ENCODE measurements at regions not wholly inside any gene's neighbourhood (a gene's known extent, or its start where the extent isn't known, plus 50 kb on each side); places are given as distances from the start of the nearest gene placed in this dataset.
"Not testable (repeated sequence)": the region's sequence is repeated elsewhere in the genome, so short reads cannot be mapped to it uniquely, and the experiment has no call there.

DNA sequence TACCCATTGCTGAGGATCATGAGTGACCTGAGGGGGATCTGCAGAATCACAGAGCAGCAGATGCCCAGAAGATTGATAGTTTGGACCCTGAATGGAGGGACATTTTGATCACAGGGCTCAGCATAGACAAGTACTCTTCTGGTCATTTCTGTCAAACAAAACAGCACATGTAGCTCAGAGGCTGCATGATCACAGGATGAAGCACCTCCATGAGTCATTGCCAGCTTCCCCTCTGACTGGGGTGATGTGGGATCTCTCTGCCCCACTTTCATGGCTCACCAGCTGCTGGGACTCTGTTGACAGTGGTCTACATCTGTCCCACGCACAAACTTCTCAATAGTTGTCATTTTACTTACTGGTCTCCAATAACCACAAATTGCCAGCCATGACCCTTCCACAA lies 264.1 kb downstream of the RPIA start:
- H3K4me3 ChIP-seq (ENCODE audit: low read depth, low read length) = no peak overlapping the region
- TF ChIP-seq, protein P1, sequence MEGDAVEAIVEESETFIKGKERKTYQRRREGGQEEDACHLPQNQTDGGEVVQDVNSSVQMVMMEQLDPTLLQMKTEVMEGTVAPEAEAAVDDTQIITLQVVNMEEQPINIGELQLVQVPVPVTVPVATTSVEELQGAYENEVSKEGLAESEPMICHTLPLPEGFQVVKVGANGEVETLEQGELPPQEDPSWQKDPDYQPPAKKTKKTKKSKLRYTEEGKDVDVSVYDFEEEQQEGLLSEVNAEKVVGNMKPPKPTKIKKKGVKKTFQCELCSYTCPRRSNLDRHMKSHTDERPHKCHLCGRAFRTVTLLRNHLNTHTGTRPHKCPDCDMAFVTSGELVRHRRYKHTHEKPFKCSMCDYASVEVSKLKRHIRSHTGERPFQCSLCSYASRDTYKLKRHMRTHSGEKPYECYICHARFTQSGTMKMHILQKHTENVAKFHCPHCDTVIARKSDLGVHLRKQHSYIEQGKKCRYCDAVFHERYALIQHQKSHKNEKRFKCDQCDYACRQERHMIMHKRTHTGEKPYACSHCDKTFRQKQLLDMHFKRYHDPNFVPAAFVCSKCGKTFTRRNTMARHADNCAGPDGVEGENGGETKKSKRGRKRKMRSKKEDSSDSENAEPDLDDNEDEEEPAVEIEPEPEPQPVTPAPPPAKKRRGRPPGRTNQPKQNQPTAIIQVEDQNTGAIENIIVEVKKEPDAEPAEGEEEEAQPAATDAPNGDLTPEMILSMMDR (conservative IDR thresholded peaks at IDR 0.05; ENCODE audit: low read depth, low read length) = no peak
- DNase-seq (ENCODE audit: low read depth) = no peak

GRCh38 chr2:88959480-88960204 lies 268.2 kb downstream of the RPIA start:
- peak; percentile 33 for DNase-seq (ENCODE audit: low read depth)
- TF ChIP-seq, protein P1 (conservative IDR thresholded peaks at IDR 0.05; ENCODE audit: low read depth, low read length) = peak; percentile 53

GRCh38 chr2:88961323-88961722 lies 269.9 kb downstream of the RPIA start:
- TF ChIP-seq, protein P1 (conservative IDR thresholded peaks at IDR 0.05; ENCODE audit: low read depth, low read length) = peak; percentile 16
- not testable (repeated sequence) for H3K4me3 ChIP-seq (ENCODE audit: low read depth, low read length)
- DNase-seq (ENCODE audit: low read depth) = peak; percentile 7

More at GRCh38 chr2:88959480-88960204, 268.2 kb downstream of the RPIA start:
- H3K4me3 ChIP-seq (ENCODE audit: low read depth, low read length) = no peak overlapping the region

DNA sequence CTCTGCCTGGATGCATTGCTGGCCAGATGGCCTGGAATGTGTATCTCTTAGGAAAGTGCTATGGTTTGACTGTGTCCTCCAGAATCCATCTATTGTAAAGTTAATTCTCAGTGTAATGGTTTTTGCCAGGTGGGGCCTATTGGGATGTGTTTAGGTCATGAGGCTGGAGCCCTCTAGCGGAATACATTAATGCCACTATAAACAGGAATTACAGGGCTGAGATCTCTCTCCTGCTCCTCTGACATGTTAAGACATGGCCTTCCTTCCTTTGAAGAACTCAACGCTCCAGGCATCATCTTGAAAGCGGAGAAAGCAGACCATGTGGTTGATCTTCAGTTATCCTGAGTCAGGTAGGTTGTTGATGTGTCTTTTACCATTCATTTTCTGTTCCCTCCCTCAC lies 276.4 kb downstream of the RPIA start:
- peak; percentile 20 for DNase-seq (ENCODE audit: low read depth)

GRCh38 chr2:88978011-88978410 lies 286.5 kb downstream of the RPIA start:
- not testable (repeated sequence) for H3K4me3 ChIP-seq (ENCODE audit: low read depth, low read length); DNase-seq (ENCODE audit: low read depth)

More for the DNA sequence above, 276.4 kb downstream of the RPIA start:
- TF ChIP-seq, protein P1 (conservative IDR thresholded peaks at IDR 0.05; ENCODE audit: low read depth, low read length) = peak; percentile 34
- no peak overlapping the region for H3K4me3 ChIP-seq (ENCODE audit: low read depth, low read length)

DNA sequence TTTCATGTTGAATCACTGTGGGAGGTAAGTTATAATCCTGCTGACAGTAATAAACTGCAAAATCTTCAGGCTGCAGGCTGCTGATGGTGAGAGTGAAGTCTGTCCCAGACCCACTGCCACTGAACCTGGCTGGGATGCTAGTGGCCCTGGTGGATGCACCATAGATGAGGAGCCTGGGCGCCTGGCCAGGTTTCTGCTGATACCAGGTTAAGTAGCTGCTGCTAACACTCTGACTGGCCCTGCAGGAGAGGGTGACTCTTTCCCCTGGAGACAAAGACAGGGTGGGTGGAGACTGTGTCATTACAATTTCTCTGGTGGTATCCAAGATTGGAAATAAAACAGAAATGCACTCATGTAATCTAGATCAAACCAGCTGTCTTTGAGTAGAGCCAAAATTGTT lies 287.0 kb downstream of the RPIA start:
- DNase-seq (ENCODE audit: low read depth) = not testable (repeated sequence)

DNA sequence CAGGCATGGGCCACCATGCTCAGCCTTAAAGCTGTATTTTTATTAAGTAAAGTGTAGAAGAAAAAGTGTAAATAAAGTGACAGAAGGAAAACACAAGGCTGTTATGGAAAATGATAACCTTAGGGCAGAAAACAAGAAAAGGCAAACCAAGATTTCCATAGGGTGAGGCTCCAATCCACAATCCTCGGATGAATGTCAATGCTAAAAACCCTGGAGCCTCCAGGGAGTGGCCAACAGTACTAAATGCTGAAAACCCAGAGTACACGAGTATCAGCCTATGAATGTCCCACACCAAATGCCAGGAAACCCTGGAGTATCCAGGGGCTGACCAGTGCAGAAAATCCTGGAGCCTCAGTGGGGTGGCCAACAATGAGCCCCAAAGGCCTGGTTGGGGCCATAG lies 292.6 kb downstream of the RPIA start:
- not testable (repeated sequence) for H3K4me3 ChIP-seq (ENCODE audit: low read depth, low read length); DNase-seq (ENCODE audit: low read depth)

More for the DNA sequence above, 287.0 kb downstream of the RPIA start:
- not testable (repeated sequence) for H3K4me3 ChIP-seq (ENCODE audit: low read depth, low read length)

DNA sequence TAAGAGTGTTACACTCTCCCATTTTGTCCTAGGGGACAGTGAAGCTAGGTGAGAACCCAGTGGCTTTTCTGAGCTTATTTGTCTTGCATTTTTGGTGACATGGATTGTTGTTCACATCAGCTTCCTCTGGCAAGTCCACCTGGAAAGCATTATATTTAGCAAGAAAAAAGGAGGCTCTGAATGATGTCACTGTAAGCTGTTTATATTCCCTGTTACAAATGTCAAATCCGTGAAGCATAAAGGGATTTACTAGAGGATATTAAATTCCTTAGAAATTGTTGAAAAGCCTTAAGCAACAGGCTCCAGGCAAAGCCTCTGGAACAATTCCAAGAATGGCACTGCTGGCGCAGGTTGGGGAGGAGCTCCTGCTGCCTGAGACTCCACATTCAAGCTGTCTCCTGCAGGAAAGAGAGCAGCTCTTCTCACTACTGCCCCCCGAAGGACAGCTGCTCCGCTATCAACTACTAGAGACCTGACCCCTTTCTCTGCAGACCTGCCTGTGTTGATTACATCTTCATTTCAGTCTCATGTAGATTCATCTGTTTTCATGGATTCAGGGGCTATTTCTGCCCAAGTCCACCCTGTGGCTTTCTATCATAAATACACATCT lies 295.4 kb downstream of the RPIA start:
- DNase-seq (ENCODE audit: low read depth); H3K4me3 ChIP-seq (ENCODE audit: low read depth, low read length): not testable (repeated sequence)

DNA sequence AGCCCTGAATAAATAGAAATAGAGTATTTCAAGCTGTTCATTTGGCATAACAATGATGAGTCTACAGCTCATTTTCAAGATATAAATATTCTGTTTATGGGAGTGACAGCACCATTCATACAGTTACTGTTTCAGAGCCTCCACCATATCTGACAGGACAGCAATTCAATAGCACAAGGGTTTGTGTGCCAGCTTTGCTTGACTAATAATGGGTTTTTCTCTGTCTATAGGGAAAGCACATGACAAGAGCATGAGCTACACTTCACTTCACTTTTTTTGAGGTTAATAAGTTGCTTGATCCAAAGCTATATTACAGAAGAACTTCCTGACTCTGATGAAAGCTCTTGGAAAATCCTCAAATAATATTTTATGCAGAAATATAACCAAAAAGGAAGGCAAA lies 297.1 kb downstream of the RPIA start:
- not testable (repeated sequence) for DNase-seq (ENCODE audit: low read depth); H3K4me3 ChIP-seq (ENCODE audit: low read depth, low read length)

DNA sequence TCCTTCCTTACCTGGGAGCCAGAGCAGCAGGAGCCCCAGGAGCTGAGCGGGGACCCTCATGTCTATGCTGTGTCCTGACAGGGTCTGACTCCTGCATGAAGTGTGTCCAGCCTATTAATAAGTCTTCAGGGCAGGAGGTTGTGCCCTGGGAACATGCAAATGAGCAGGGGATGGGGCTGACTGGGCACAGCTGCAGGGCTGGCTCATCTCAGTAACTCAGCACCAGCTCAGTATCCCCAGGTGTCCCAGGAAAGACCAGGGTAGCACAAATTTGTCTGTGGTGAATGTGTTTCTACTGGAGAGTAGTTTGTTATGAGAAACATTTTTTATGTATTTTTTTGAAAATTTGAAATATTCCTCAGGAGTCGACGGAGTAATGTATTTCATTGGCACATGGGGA lies 301.3 kb downstream of the RPIA start:
- DNase-seq (ENCODE audit: low read depth); H3K4me3 ChIP-seq (ENCODE audit: low read depth, low read length): not testable (repeated sequence)

DNA sequence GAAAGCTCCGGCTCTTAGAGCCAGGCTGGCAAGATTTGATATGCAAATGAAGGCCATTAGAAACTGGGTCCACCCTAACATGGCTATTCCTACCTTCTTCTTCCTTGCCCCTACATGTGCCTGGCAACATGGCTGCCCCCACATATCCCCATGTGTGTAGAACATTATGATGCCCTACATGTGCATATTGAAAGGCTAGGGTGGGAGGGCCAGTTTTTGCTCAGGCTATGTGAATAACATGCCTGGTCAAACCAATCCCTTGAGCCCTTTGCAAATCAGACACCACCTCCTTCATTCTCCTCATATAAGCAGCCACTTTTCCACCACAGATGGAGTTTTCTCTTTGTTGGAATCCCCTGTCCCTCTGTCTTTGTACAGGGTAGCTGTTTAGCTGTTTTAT lies 303.4 kb downstream of the RPIA start:
- DNase-seq (ENCODE audit: low read depth); H3K4me3 ChIP-seq (ENCODE audit: low read depth, low read length): not testable (repeated sequence)

GRCh38 chr2:88996588-88996987 lies 305.1 kb downstream of the RPIA start:
- H3K4me3 ChIP-seq (ENCODE audit: low read depth, low read length); DNase-seq (ENCODE audit: low read depth): not testable (repeated sequence)

Measured in choroid plexus epithelial cell (primary cell).